HG03354 (cell line): ENCODE measurements at regions not wholly inside any gene's neighbourhood (a gene's known extent, or its start where the extent isn't known, plus 50 kb on each side); places are given as distances from the start of the nearest gene placed in this dataset.
"Not testable (repeated sequence)": the region's sequence is repeated elsewhere in the genome, so short reads cannot be mapped to it uniquely, and the experiment has no call there.

Experiments
- ATAC-seq: cut with Tn5 transposase; IDR thresholded peaks from one replicate; pipeline ENCODE4 v1.9.1; 2021; ENCODE audit warnings: mild to moderate bottlenecking; ENCODE audit not compliant: unreplicated experiment, poor library complexity, severe bottlenecking

DNA sequence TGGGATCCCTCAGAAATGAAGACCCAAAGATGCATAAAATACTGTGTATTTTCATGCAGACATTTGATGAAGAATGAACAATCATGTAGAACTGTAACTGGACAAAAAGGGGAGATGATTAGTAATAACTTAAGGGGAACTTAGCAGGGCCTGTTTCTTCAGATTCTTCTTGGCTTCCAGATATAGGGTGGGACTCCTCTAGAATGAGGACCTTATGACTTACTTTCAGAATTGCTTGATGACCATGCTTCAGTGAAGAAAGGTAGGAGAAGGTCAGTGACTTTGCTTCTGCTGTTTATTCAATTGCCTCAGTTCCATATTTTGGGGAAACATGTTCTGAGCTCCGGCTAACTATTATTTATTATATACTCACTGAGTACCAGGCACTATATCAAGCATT lies 580.8 kb downstream of the CENPC start:
- ATAC-seq: no peak

DNA sequence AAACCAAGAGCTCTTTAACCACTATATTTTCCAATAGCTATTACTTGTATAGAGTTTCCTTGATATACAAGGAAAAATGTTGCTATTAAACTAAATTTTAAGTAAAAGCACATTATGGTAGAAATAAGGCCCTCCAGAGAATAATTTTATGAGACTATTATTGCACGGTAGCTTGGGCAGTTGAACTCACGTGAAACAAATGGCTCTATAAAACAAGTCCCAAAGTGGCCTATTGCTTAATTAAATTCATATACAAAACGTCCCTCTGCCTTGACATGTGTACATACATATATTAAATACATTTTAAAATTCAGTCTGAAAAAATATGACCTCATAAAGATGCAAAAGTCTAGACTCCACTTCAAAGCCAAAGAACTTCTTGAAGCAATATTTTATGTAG lies 582.2 kb downstream of the CENPC start:
- no peak for ATAC-seq

DNA sequence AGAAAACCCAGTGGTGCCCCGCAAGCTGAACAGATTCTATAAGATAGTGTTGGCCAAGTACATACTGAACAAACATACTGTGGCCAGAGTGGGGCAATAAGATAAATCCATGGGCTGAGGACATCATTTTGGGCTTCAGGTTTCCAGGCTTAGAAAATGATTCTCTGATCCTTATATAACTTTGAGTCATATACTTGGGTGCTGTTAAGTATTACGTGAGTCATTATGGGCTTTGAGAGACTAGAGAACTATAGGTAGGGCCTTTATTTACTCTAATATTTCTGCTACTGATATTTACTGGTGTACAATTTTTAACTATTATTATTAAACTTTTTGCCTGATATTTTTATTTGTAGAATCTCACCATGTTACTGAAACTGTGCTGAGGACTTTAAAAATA lies 586.1 kb downstream of the CENPC start:
- ATAC-seq: no peak

- ATAC-seq: no peak
Measured at GRCh38 chr4:66956852-66957251, 588.5 kb downstream of the CENPC start.

- ATAC-seq: no peak
Measured at GRCh38 chr4:66956426-66956825, 588.9 kb downstream of the CENPC start.

DNA sequence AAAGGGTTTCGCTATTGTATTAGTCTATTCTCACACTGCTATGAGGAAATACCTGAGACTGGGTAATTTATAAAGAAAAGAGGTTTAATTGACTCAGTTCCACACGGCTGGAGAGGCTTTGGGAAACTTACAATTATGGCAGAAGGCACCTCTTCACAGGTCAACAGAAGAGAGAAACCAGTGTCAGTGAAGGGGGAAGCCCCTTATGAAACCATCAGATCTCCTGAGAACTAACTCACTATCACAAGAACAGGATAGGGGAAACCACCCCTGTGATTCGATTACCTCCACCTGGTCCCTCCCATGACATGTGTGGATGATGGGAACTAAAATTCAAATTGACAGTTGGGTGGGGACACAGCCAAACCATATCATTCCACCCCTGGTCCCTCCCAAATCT lies 589.5 kb downstream of the CENPC start:
- no peak for ATAC-seq

DNA sequence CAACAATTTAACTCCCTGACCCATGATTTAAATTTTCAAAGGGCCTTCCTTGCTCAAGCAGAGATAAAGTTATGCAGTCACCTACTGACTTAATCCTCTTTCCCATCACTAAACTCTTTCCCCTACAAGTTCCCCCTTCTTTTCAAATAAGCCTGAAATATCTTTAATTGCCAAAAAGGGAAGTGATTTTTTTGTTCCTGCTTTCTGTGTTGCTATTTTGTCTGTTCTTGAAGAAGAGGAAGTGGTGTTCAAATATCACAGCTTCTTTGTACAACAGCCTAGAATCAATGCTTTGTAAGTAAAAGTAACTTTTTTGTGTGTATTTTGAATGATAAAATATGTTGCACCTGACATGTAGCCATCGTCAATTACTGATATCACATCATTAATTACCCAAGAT lies 595.9 kb downstream of the CENPC start:
- no peak for ATAC-seq

- no peak for ATAC-seq
Measured at GRCh38 chr4:66946761-66947160, 598.5 kb downstream of the CENPC start.

DNA sequence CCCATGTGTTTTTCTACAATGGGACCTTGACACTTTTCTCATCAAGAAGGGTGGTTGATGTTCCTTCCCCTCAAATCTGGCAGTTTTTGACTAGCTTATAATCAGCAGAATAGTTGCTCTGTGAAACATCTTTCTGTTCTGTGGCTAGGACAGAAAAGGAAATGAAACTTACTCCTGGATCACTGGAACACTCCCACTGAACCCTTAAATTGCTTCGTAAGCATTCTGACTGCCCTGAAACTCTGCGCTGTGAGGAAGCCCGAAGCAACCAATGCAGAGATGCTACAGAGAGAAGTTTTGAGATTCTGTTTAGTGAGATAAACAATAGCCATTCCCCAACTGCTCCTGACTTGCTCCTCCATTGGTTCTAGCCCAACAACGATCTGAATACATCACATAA lies 602.2 kb downstream of the CENPC start:
- no peak for ATAC-seq

DNA sequence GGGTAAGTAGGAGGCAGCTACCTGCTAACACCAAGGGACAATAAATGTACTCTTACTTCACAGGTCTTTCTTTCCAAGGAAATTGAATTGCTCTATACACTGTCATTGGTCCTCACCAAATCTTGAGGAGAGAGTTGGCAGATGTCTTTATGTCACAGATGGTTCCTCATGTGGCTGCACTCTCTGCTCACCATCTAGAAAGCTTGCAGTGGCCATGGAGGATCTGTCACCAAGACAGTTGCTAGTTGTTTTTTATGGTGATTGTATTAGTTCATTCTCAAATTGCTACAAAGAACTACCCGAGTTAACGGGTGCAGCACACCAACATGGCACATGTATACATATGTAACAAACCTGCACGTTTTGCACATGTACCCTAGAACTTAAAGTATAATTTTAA lies 613.3 kb downstream of the CENPC start:
- ATAC-seq: not testable (repeated sequence)

DNA sequence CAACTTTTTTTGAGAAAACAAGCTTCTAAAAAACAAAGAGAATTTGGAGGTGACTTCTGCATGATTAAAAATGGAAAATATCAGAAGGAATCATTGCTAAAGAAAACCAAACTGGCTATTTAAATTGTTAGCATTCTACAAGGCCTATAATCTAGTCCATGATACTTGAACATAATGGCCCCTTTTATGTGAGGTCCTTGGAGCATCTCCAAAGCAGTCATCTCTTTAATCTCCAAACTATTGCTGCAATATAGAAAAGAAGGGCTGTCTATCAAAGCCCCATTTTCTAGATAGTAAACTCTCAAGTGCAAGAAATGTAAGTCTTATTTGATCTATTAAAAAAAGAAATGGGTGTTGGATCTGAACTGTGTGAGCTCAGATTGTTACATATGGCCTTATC lies 615.1 kb downstream of the CENPC start:
- no peak for ATAC-seq

GRCh38 chr4:66929748-66930147 lies 615.6 kb downstream of the CENPC start:
- ATAC-seq: no peak

DNA sequence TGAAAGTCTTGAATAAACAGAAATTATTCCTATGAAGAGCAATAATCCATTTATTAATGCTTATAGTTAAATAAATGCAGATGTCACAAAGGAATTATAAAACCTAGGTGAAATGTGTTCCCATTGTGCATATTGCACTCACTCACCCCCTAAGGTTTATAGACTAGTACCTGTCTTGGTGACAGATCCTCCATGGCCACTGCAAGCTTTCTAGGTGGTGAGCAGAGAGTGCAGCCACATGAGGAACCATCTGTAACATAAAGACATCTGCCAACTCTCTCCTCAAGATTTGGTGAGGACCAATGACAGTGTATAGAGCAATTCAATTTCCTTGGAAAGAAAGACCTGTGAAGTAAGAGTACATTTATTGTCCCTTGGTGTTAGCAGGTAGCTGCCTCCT lies 616.4 kb downstream of the CENPC start:
- not testable (repeated sequence) for ATAC-seq

GRCh38 chr4:66927937-66928336 lies 617.4 kb downstream of the CENPC start:
- ATAC-seq: no peak

- ATAC-seq: no peak
Measured at GRCh38 chr4:66926687-66927086, 618.6 kb downstream of the CENPC start.

- no peak for ATAC-seq
Measured at GRCh38 chr4:66923081-66923865, 622.0 kb downstream of the CENPC start.

GRCh38 chr4:66921433-66921832 lies 623.9 kb downstream of the CENPC start:
- ATAC-seq: no peak

DNA sequence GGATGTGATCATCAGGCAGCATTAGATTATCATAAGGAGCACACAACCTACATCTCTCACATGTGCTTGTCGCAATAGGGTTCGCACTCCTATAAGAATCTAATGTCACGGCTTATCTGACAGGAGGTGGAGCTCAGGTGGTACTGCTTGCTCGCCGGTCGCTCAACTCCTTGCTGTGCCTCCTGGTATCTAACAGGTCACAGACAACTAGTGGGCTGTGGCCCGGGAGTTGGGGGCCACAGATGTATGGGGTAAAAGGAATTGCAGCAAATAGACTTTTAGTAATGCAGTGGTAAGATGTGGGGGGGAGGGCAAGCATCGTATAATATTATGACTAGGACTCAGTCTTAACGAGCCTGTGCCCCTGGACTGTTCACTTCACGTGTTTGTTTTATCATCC lies 624.8 kb downstream of the CENPC start:
- ATAC-seq: no peak

GRCh38 chr4:66911880-66912279 lies 633.4 kb downstream of the CENPC start:
- no peak for ATAC-seq

- no peak for ATAC-seq
Measured at GRCh38 chr4:66906314-66906713, 639.0 kb downstream of the CENPC start.

DNA sequence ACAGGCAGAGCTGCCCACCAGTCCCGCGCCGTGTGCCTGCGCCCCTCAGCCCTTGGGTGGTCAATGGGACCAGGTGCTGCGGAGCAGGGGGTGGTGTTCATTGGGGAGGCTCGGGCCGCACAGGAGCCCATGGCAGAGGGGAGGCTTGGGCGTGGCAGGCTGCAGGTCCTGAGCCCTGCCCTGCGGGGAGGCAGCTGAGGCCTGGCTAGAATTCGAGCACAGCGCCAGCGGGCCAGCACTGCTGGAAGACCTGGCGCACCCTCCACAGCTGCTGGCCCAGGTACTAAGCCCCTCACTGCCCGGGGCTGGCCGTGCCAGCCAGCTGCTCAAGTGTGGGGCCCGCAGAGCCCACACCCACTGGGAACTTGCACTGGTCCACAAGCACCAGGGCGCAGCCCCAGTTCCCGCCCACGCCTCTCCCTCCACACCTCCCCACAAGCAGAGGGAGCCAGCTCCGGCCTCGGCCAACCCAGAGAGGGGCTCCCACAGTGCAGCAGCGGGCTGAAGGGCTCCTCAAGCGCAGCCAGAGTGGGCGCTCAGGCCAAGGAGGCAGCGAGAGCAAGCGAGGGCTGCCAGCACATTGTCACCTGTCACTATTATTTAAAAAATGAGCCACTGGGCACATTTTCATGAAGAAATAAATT lies 645.8 kb downstream of the CENPC start:
- ATAC-seq: no peak

GRCh38 chr4:66893807-66894206 lies 651.5 kb downstream of the CENPC start:
- ATAC-seq: no peak
